T47D (cell line): ENCODE measurements at regions not wholly inside any gene's neighbourhood (a gene's known extent, or its start where the extent isn't known, plus 50 kb on each side); places are given as distances from the start of the nearest gene placed in this dataset.

Experiments
- DNase-seq, 2 experiments: peaks; one replicate each; pipeline versions ENCODE4 v3.0.0 to v3.0.0-alpha.2; 2011 to 2012; ENCODE audit warnings: low read depth in 1 of 2, low spot score in 1 of 2
- JUND ChIP-seq: IDR thresholded peaks from 2 replicates; pipeline ENCODE4 v1.6.1; 2012; ENCODE audit warnings: low read depth
- in situ Hi-C: cut with HindIII; loops from 2 replicates; pipeline ENCODE4 v1.10.0; 2016; ENCODE audit warnings: low sequenced_read_pairs, low pct_unique_long_range_greater_than_20kb

DNA sequence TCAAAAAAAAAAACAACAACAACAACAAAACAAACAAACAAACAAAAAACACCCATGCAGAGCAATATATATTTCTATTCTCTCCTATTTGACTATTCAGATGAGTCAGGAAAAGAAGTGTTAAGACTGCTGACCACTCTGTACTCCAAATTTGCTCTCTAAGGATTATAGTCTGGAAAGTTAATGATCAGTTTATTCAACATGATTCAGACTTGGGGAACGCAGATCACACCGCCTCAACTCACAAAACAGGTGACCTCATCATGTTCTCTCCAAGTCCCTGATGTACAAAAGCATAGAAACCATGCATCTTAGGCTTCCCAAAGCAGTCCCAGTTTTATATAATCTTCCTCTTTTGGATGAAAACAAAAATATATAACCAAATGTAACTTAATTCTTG is 51.9 kb upstream of the PRRC2C start:
- in situ Hi-C loops: no loop called here
- no peak for DNase-seq
- TF ChIP-seq JUND: no peak

DNA sequence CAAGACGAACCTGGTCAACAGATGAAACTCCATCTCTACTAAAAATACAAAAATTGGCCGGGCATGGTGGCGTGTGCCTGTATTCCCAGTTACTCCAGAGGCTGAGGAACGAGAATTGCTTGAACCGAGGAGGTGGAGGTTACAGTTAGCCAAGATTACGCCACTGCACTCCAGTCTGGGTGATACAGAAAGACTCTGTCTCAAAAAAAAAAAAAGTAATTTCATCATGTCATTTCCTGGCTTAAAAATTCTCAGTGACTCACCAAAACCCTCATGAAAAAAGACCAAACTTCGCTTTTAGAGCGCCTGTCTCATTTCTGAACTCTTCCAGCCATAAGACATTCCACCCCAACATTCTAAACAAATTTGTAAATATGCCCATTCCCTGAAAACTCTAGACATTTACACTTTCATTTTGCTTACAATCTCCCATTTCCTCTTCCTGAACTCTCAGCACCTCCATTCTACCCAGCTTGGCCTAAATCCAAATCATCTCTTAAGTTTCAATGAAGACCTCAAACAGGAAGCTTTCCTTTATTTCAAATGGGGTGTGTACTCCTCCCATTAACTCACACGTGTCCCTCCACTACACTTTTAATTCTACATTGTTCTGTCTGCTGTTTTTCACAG is 50.5 kb upstream of the PRRC2C start:
- DNase-seq: no peak
- in situ Hi-C loops: no loop called here
- TF ChIP-seq JUND: no peak
